Type B pancreatic cell (in vitro differentiated cells): ENCODE measurements at regions not wholly inside any gene's neighbourhood (a gene's known extent, or its start where the extent isn't known, plus 50 kb on each side); places are given as distances from the start of the nearest gene placed in this dataset.

Experiments used
- DNase-seq: peaks from one replicate; pipeline ENCODE4 v3.0.0; 2021; ENCODE audit warnings: mixed read lengths; ENCODE audit not compliant: unreplicated experiment; ENCODE audit errors: extremely low spot score
- H3K27ac Mint-ChIP-seq: 2 replicates; pipeline ENCODE4 v1.8.0; 2021; ENCODE audit warnings: mild to moderate bottlenecking, mixed read lengths
- H3K27me3 Mint-ChIP-seq: 2 replicates; pipeline ENCODE4 v1.8.0; 2021; ENCODE audit warnings: mixed read lengths
- H3K36me3 Mint-ChIP-seq: 2 replicates; pipeline ENCODE4 v1.8.0; 2021; ENCODE audit warnings: mixed read lengths
- H3K4me1 Mint-ChIP-seq: one replicate; pipeline ENCODE4 v1.8.0; 2021; ENCODE audit warnings: mixed read lengths; ENCODE audit not compliant: unreplicated experiment
- H3K4me3 Mint-ChIP-seq: 2 replicates; pipeline ENCODE4 v1.8.0; 2021; ENCODE audit warnings: mild to moderate bottlenecking, mixed read lengths
- H3K9me3 Mint-ChIP-seq: 2 replicates; pipeline ENCODE4 v1.8.0; 2021; ENCODE audit warnings: mixed read lengths
- CTCF ChIP-seq: fragments of 200-600 bp; sonication (generic); conservative IDR thresholded peaks from 2 replicates; pipeline ENCODE4 v1.5.0; 2021; ENCODE audit warnings: antibody characterized with exemption, mild to moderate bottlenecking

- H3K27ac Mint-ChIP-seq = no peak overlapping the region
- DNase-seq = no peak
- TF ChIP-seq CTCF = no peak
- no peaks in the 10 kb centered on the region for H3K4me1 Mint-ChIP-seq
- H3K36me3 Mint-ChIP-seq = no peaks in the 10 kb centered on the region
- no peaks in the 10 kb centered on the region for H3K27me3 Mint-ChIP-seq
- no peaks in the 10 kb centered on the region for H3K9me3 Mint-ChIP-seq
- no peak overlapping the region for H3K4me3 Mint-ChIP-seq
These were observed 734.2 kb downstream of the MCTP2 start for GRCh38 chr15:94965593-94965992.

GRCh38 chr15:94968133-94968532, 736.8 kb downstream of the MCTP2 start:
- H3K27me3 Mint-ChIP-seq = no peaks in the 10 kb centered on the region
- H3K36me3 Mint-ChIP-seq = no peaks in the 10 kb centered on the region
- DNase-seq = no peak
- H3K4me1 Mint-ChIP-seq = peaks cover 9% of the 10 kb centered on the region
- H3K9me3 Mint-ChIP-seq = no peaks in the 10 kb centered on the region
- H3K27ac Mint-ChIP-seq = no peak overlapping the region
- TF ChIP-seq CTCF = no peak
- H3K4me3 Mint-ChIP-seq = no peak overlapping the region

GRCh38 chr15:94970096-94970495, 738.7 kb downstream of the MCTP2 start:
- no peak for TF ChIP-seq CTCF
- no peak for DNase-seq
- Mint-ChIP-seq H3K4me3 (no peak overlapping the region), H3K36me3 (no peaks in the 10 kb centered on the region), H3K9me3 (no peaks in the 10 kb centered on the region), H3K27me3 (no peaks in the 10 kb centered on the region), H3K27ac (no peak overlapping the region), H3K4me1 (peaks cover 9% of the 10 kb centered on the region)

- Mint-ChIP-seq H3K9me3 (no peaks in the 10 kb centered on the region), H3K36me3 (no peaks in the 10 kb centered on the region), H3K27ac (no peak overlapping the region), H3K4me3 (no peak overlapping the region), H3K27me3 (no peaks in the 10 kb centered on the region), H3K4me1 (peaks cover 9% of the 10 kb centered on the region)
- DNase-seq = no peak
- no peak for TF ChIP-seq CTCF
These were observed 739.4 kb downstream of the MCTP2 start for GRCh38 chr15:94970802-94971201.

- Mint-ChIP-seq H3K4me3 (no peak overlapping the region), H3K9me3 (no peaks in the 10 kb centered on the region), H3K36me3 (no peaks in the 10 kb centered on the region), H3K27me3 (no peaks in the 10 kb centered on the region), H3K27ac (no peak overlapping the region), H3K4me1 (peaks cover 9% of the 10 kb centered on the region)
- no peak for DNase-seq
- TF ChIP-seq CTCF = no peak
These were observed 741.0 kb downstream of the MCTP2 start for GRCh38 chr15:94972314-94972713.

- Mint-ChIP-seq H3K27ac (no peak overlapping the region), H3K4me1 (no peaks in the 10 kb centered on the region), H3K4me3 (no peak overlapping the region), H3K27me3 (no peaks in the 10 kb centered on the region), H3K9me3 (no peaks in the 10 kb centered on the region), H3K36me3 (no peaks in the 10 kb centered on the region)
- TF ChIP-seq CTCF = no peak
- DNase-seq = no peak
These were observed 755.7 kb downstream of the MCTP2 start for GRCh38 chr15:94987085-94987484.
